Osteoblast (primary cell): ENCODE measurements at regions not wholly inside any gene's neighbourhood (a gene's known extent, or its start where the extent isn't known, plus 50 kb on each side); places are given as distances from the start of the nearest gene placed in this dataset.

Experiments used
- DNase-seq: peaks from one replicate; pipeline ENCODE4 v3.0.0; 2011; ENCODE audit warnings: low spot score, mixed read lengths; ENCODE audit not compliant: insufficient read length; ENCODE audit errors: missing footprints
- H2AFZ ChIP-seq: 2 replicates; pipeline ENCODE4 v1.6.0; 2011; ENCODE audit warnings: mild to moderate bottlenecking, low read length
- H3K27ac ChIP-seq: 2 replicates; pipeline ENCODE4 v1.5.1; 2011; ENCODE audit warnings: mild to moderate bottlenecking, low read depth, low read length, moderate library complexity
- H3K27me3 ChIP-seq: 2 replicates; pipeline ENCODE4 v1.6.0; 2012; ENCODE audit warnings: mild to moderate bottlenecking, control low read depth, inconsistent platforms, low read length, moderate library complexity; ENCODE audit not compliant: insufficient read depth
- H3K36me3 ChIP-seq: 2 replicates; pipeline ENCODE4 v1.5.1; 2011; ENCODE audit warnings: mild to moderate bottlenecking, low read length, control low read depth, moderate library complexity; ENCODE audit not compliant: insufficient read depth
- H3K4me1 ChIP-seq: 2 replicates; pipeline ENCODE4 v1.5.1; 2011; ENCODE audit warnings: mild to moderate bottlenecking, low read length, control low read depth, moderate library complexity; ENCODE audit not compliant: insufficient read depth
- H3K4me2 ChIP-seq: 2 replicates; pipeline ENCODE4 v1.6.0; 2011; ENCODE audit warnings: mild to moderate bottlenecking, low read length; ENCODE audit not compliant: insufficient read depth
- H3K4me3 ChIP-seq: fragments of 200-600 bp; sonication (generic); 3 replicates; pipeline ENCODE4 v1.5.1; 2012; ENCODE audit warnings: mild to moderate bottlenecking, low read length, inconsistent platforms; ENCODE audit not compliant: insufficient read depth
- H3K79me2 ChIP-seq: 2 replicates; pipeline ENCODE4 v1.6.0; 2012; ENCODE audit warnings: mild to moderate bottlenecking, low read length, control low read depth, inconsistent platforms; ENCODE audit not compliant: insufficient read depth
- H3K9me3 ChIP-seq: 2 replicates; pipeline ENCODE4 v1.5.1; 2011; ENCODE audit warnings: low read depth, low read length, control low read depth
- H4K20me1 ChIP-seq: 2 replicates; pipeline ENCODE4 v1.6.0; 2012; ENCODE audit warnings: mild to moderate bottlenecking, low read length, control low read depth; ENCODE audit not compliant: insufficient read depth
- CTCF ChIP-seq: IDR thresholded peaks from 2 replicates; pipeline ENCODE4 v1.5.1; 2011; ENCODE audit warnings: mild to moderate bottlenecking, low read depth, low read length, moderate library complexity; ENCODE audit errors: extremely low read depth

GRCh38 chr6:40804905-40805304 lies 217.7 kb upstream of the LRFN2 start:
- Histone ChIP-seq H4K20me1 (no peaks in the 10 kb centered on the region), H3K36me3 (no peaks in the 10 kb centered on the region), H2AFZ (no peak overlapping the region), H3K9me3 (no peaks in the 10 kb centered on the region), H3K27me3 (no peaks in the 10 kb centered on the region), H3K4me3 (no peak overlapping the region), H3K4me1 (peaks cover 3% of the 10 kb centered on the region), H3K4me2 (no peak overlapping the region), H3K27ac (no peak overlapping the region), H3K79me2 (no peaks in the 10 kb centered on the region)
- TF ChIP-seq CTCF = peak; percentile 39
- no peak for DNase-seq

GRCh38 chr6:40803897-40804702 lies 216.9 kb upstream of the LRFN2 start:
- DNase-seq = no peak
- H3K36me3 ChIP-seq = no peaks in the 10 kb centered on the region
- peaks cover 3% of the 10 kb centered on the region for H3K4me1 ChIP-seq
- H3K4me2 ChIP-seq = no peak overlapping the region
- H3K27me3 ChIP-seq = no peaks in the 10 kb centered on the region
- H3K9me3 ChIP-seq = no peaks in the 10 kb centered on the region
- no peak overlapping the region for H2AFZ ChIP-seq
- H3K79me2 ChIP-seq = no peaks in the 10 kb centered on the region
- TF ChIP-seq CTCF = no peak
- no peak overlapping the region for H3K27ac ChIP-seq
- no peaks in the 10 kb centered on the region for H4K20me1 ChIP-seq
- no peak overlapping the region for H3K4me3 ChIP-seq

- H4K20me1 ChIP-seq = no peaks in the 10 kb centered on the region
- H3K36me3 ChIP-seq = no peaks in the 10 kb centered on the region
Observed at GRCh38 chr6:40802481-40802880, 215.3 kb upstream of the LRFN2 start.

More at GRCh38 chr6:40802481-40802880, 215.3 kb upstream of the LRFN2 start:
- Histone ChIP-seq H3K27ac (no peak overlapping the region), H3K4me3 (no peak overlapping the region), H3K27me3 (no peaks in the 10 kb centered on the region), H3K79me2 (no peaks in the 10 kb centered on the region), H3K9me3 (no peaks in the 10 kb centered on the region), H3K4me2 (no peak overlapping the region), H3K4me1 (peaks cover 3% of the 10 kb centered on the region), H2AFZ (no peak overlapping the region)
- DNase-seq = no peak
- no peak for TF ChIP-seq CTCF
